PC-3 (cell line): ENCODE measurements at regions not wholly inside any gene's neighbourhood (a gene's known extent, or its start where the extent isn't known, plus 50 kb on each side); places are given as distances from the start of the nearest gene placed in this dataset.

Experiments
- ATAC-seq: fragments of 200-7000 bp; cut with Tn5 transposase; 2 replicates; pipeline ENCODE4 v1.9.1; 2020; ENCODE audit warnings: mild to moderate bottlenecking, moderate library complexity
- BruUV-seq: library from RNA; stranded (reverse); fragments of 400-500 nt; replicated peaks from 2 replicates; lab custom pipeline; 2021; lab: Mats Ljungman, UMichigan
- CTCF ChIA-PET: fragments of 300-600 bp; sonication (Branson Sonifier 250); formaldehyde crosslinking; loops from one replicate; lab custom pipeline; 2022; ENCODE audit warnings: antibody characterized with exemption; lab: Charles Lee
- POLR2A ChIA-PET: fragments of 300-600 bp; sonication (Branson Sonifier 250); formaldehyde crosslinking; loops from one replicate; lab custom pipeline; 2022; ENCODE audit warnings: antibody characterized with exemption; ENCODE audit not compliant: unreplicated experiment; lab: Charles Lee
- DNase-seq: peaks from one replicate; pipeline ENCODE4 v3.0.0-alpha.2; 2015
- H2AFZ ChIP-seq: fragments of 300-600 bp; sonication (generic); 2 replicates; pipeline ENCODE4 v1.6.0; 2016; ENCODE audit warnings: antibody characterized with exemption, low read length
- H3F3A ChIP-seq: fragments of 300-600 bp; sonication (generic); one replicate; pipeline ENCODE4 v1.6.0; 2017; ENCODE audit warnings: antibody characterized with exemption, low read length, control low read depth, mild to moderate bottlenecking; ENCODE audit not compliant: unreplicated experiment
- H3K27ac ChIP-seq: fragments of 300-600 bp; sonication (generic); 2 replicates; pipeline ENCODE4 v1.5.1; 2016; ENCODE audit warnings: mild to moderate bottlenecking, low read length
- H3K27me3 ChIP-seq: fragments of 300-600 bp; sonication (generic); 2 replicates; pipeline ENCODE4 v1.6.1; 2016; ENCODE audit warnings: low read length, mixed read lengths
- H3K36me3 ChIP-seq: fragments of 300-600 bp; sonication (generic); 2 replicates; pipeline ENCODE4 v1.6.1; 2016; ENCODE audit warnings: low read depth, mixed run types, low read length, mixed read lengths
- H3K4me1 ChIP-seq: fragments of 300-600 bp; sonication (generic); 2 replicates; pipeline ENCODE4 v1.5.1; 2016; ENCODE audit warnings: low read length; ENCODE audit not compliant: insufficient read depth
- H3K4me2 ChIP-seq: fragments of 300-600 bp; sonication (generic); 2 replicates; pipeline ENCODE4 v1.6.0; 2016; ENCODE audit warnings: low read length
- H3K4me3 ChIP-seq: fragments of 300-600 bp; sonication (generic); 2 replicates; pipeline ENCODE4 v1.5.1; 2016; ENCODE audit warnings: mild to moderate bottlenecking, low read length, mixed read lengths
- H3K79me2 ChIP-seq: fragments of 300-600 bp; sonication (generic); 2 replicates; pipeline ENCODE4 v1.6.1; 2017; ENCODE audit warnings: low read length, mixed read lengths
- H3K9ac ChIP-seq: fragments of 300-600 bp; sonication (generic); 2 replicates; pipeline ENCODE4 v1.6.0; 2016; ENCODE audit warnings: mild to moderate bottlenecking, low read length
- H3K9me2 ChIP-seq: fragments of 300-600 bp; sonication (generic); replicated peaks from 2 replicates; pipeline ENCODE4 v1.6.1; 2016; ENCODE audit warnings: mixed run types, low read length, mixed read lengths
- H3K9me3 ChIP-seq: fragments of 300-600 bp; sonication (generic); 2 replicates; pipeline ENCODE4 v1.6.1; 2016; ENCODE audit warnings: low read length, mixed read lengths
- H4K20me1 ChIP-seq: fragments of 300-600 bp; sonication (generic); 2 replicates; pipeline ENCODE4 v1.6.1; 2016; ENCODE audit warnings: low read length, mixed read lengths
- CTCF ChIP-seq: fragments of 300-600 bp; sonication (generic); conservative IDR thresholded peaks from 2 replicates; pipeline ENCODE4 v1.5.1; 2017; ENCODE audit warnings: antibody characterized with exemption, low read depth, mild to moderate bottlenecking, low read length
- EZH2 ChIP-seq: fragments of 300-600 bp; sonication (generic); IDR thresholded peaks from one replicate; pipeline ENCODE4 v1.6.1; 2017; ENCODE audit warnings: antibody characterized with exemption, mild to moderate bottlenecking, low read length; ENCODE audit not compliant: unreplicated experiment
- EZH2phosphoT487 ChIP-seq: fragments of 300-600 bp; sonication (generic); IDR thresholded peaks from 2 replicates; pipeline ENCODE4 v1.6.1; 2018; ENCODE audit warnings: mild to moderate bottlenecking, antibody characterized with exemption, low read length, borderline replicate concordance
- intact Hi-C: fragments of 100-400 bp; cut with micrococcal nuclease; formaldehyde crosslinking; loops from 2 replicates; pipeline ENCODE4 v1.9.0; 2023

GRCh38 chr10:28470873-28471651 lies 61.9 kb upstream of the WAC start:
- Histone ChIP-seq H3K9me3 (no peaks in the 10 kb centered on the region), H4K20me1 (no peaks in the 10 kb centered on the region), H3K4me1 (no peaks in the 10 kb centered on the region), H3K36me3 (no peaks in the 10 kb centered on the region), H3K79me2 (no peaks in the 10 kb centered on the region), H3K9me2 (no peaks in the 10 kb centered on the region), H3K4me3 (no peak overlapping the region), H3K9ac (no peak overlapping the region), H3F3A (no peaks in the 10 kb centered on the region), H3K27ac (no peak overlapping the region), H2AFZ (no peak overlapping the region), H3K27me3 (no peaks in the 10 kb centered on the region), H3K4me2 (no peak overlapping the region)
- intact Hi-C loops: no loop called here
- TF ChIP-seq EZH2 (no peak), CTCF (no peak), EZH2phosphoT487 (no peak)
- ChIA-PET CTCF (no interaction called here), POLR2A (no interaction called here)
- DNase-seq (no peak), ATAC-seq (no peak)
- no TSS peak for BruUV-seq

- no peak for ATAC-seq
- no peak overlapping the region for H3K4me2 ChIP-seq
- BruUV-seq: no TSS peak
- no peak overlapping the region for H3K4me3 ChIP-seq
- no peak overlapping the region for H2AFZ ChIP-seq
- H3F3A ChIP-seq: no peaks in the 10 kb centered on the region
- H3K9me2 ChIP-seq: no peaks in the 10 kb centered on the region
- H3K9me3 ChIP-seq: no peaks in the 10 kb centered on the region
- no peaks in the 10 kb centered on the region for H3K79me2 ChIP-seq
- POLR2A ChIA-PET: no interaction called here
- no peak for DNase-seq
- no peak overlapping the region for H3K27ac ChIP-seq
- no peaks in the 10 kb centered on the region for H4K20me1 ChIP-seq
- no peak overlapping the region for H3K9ac ChIP-seq
- H3K27me3 ChIP-seq: no peaks in the 10 kb centered on the region
- CTCF ChIA-PET: no interaction called here
- no peak for TF ChIP-seq EZH2phosphoT487
- TF ChIP-seq CTCF: no peak
- TF ChIP-seq EZH2: no peak
- no peaks in the 10 kb centered on the region for H3K36me3 ChIP-seq
- intact Hi-C loops: no loop called here
- no peaks in the 10 kb centered on the region for H3K4me1 ChIP-seq
Measured at GRCh38 chr10:28471652-28472050, 61.3 kb upstream of the WAC start.

- no TSS peak for BruUV-seq
- Histone ChIP-seq H3K4me3 (no peak overlapping the region), H3F3A (no peaks in the 10 kb centered on the region), H3K36me3 (no peaks in the 10 kb centered on the region), H3K79me2 (no peaks in the 10 kb centered on the region), H4K20me1 (no peaks in the 10 kb centered on the region), H2AFZ (no peak overlapping the region), H3K4me2 (no peak overlapping the region), H3K9me2 (no peaks in the 10 kb centered on the region), H3K27me3 (no peaks in the 10 kb centered on the region), H3K27ac (no peak overlapping the region), H3K9me3 (no peaks in the 10 kb centered on the region), H3K4me1 (no peaks in the 10 kb centered on the region), H3K9ac (no peak overlapping the region)
- ChIA-PET POLR2A (no interaction called here), CTCF (no interaction called here)
- intact Hi-C loops: no loop called here
- no peak for DNase-seq
- no peak for TF ChIP-seq CTCF
- no peak for TF ChIP-seq EZH2
- no peak for TF ChIP-seq EZH2phosphoT487
- no peak for ATAC-seq
Measured at GRCh38 chr10:28478646-28479045, 54.3 kb upstream of the WAC start.
